Left lobe of liver (tissue), 2 donors: ENCODE measurements at regions not wholly inside any gene's neighbourhood (a gene's known extent, or its start where the extent isn't known, plus 50 kb on each side); places are given as distances from the start of the nearest gene placed in this dataset.
A peak's percentile ranks its signal among the peaks of the same experiment; 100 is the strongest.
"Not testable (repeated sequence)": the region's sequence is repeated elsewhere in the genome, so short reads cannot be mapped to it uniquely, and the experiment has no call there.

Source experiments
- ATAC-seq: fragments of 200-7000 bp; cut with Tn5 transposase; one replicate; pipeline ENCODE4 v1.9.1; 2020; ENCODE audit warnings: mild to moderate bottlenecking, moderate library complexity
- DNase-seq: peaks from one replicate; pipeline ENCODE4 v3.0.0-alpha.2; 2020; ENCODE audit warnings: low spot score
- donor health status: DM: no; HTN: no; CAD: no; lungs with moderate emphysema.
- donor health status: DM: no; HTN: yes; CAD: no.

- not testable (repeated sequence) for ATAC-seq, DNase-seq
These were observed 222.6 kb downstream of the ATP6V0E2 start for GRCh38 chr7:150096213-150096994.

GRCh38 chr7:150098592-150098991, 224.6 kb upstream of the LRRC61 start:
- not testable (repeated sequence) for ATAC-seq, DNase-seq

- DNase-seq, ATAC-seq: not testable (repeated sequence)
These were observed 221.9 kb upstream of the LRRC61 start for GRCh38 chr7:150101282-150101681.

- ATAC-seq, DNase-seq: not testable (repeated sequence)
These were observed 215.9 kb upstream of the LRRC61 start for GRCh38 chr7:150107283-150107682.

GRCh38 chr7:150110375-150110820, 212.8 kb upstream of the LRRC61 start:
- not testable (repeated sequence) for DNase-seq
- peak; percentile 23 for ATAC-seq

- not testable (repeated sequence) for DNase-seq, ATAC-seq
These were observed 212.3 kb upstream of the LRRC61 start for GRCh38 chr7:150110882-150111281.

GRCh38 chr7:150111373-150112139, 211.6 kb upstream of the LRRC61 start:
- not testable (repeated sequence) for ATAC-seq, DNase-seq

- DNase-seq, ATAC-seq: not testable (repeated sequence)
These were observed 209.9 kb upstream of the LRRC61 start for GRCh38 chr7:150113301-150113700.

GRCh38 chr7:150114591-150114990, 208.6 kb upstream of the LRRC61 start:
- not testable (repeated sequence) for ATAC-seq

GRCh38 chr7:150119966-150120365, 203.2 kb upstream of the LRRC61 start:
- DNase-seq, ATAC-seq: not testable (repeated sequence)

More at GRCh38 chr7:150114591-150114990, 208.6 kb upstream of the LRRC61 start:
- DNase-seq: not testable (repeated sequence)

GRCh38 chr7:150125831-150126230, 197.3 kb upstream of the LRRC61 start:
- DNase-seq, ATAC-seq: not testable (repeated sequence)

GRCh38 chr7:150134451-150134850, 188.7 kb upstream of the LRRC61 start:
- DNase-seq: not testable (repeated sequence)
- ATAC-seq: peak; percentile 55

- DNase-seq, ATAC-seq: not testable (repeated sequence)
These were observed 187.4 kb upstream of the LRRC61 start for GRCh38 chr7:150135620-150136190.

- DNase-seq, ATAC-seq: not testable (repeated sequence)
These were observed 183.3 kb upstream of the LRRC61 start for GRCh38 chr7:150139840-150140239.

- not testable (repeated sequence) for ATAC-seq, DNase-seq
These were observed 181.4 kb upstream of the LRRC61 start for GRCh38 chr7:150141525-150142345.

GRCh38 chr7:150146124-150146523, 177.0 kb upstream of the LRRC61 start:
- not testable (repeated sequence) for ATAC-seq, DNase-seq

GRCh38 chr7:150147524-150147923, 175.6 kb upstream of the LRRC61 start:
- not testable (repeated sequence) for ATAC-seq, DNase-seq

GRCh38 chr7:150156015-150156414, 167.1 kb upstream of the LRRC61 start:
- not testable (repeated sequence) for DNase-seq
- ATAC-seq: peak; percentile 93

- not testable (repeated sequence) for DNase-seq, ATAC-seq
These were observed 164.5 kb upstream of the LRRC61 start for GRCh38 chr7:150158696-150159095.

GRCh38 chr7:150169515-150169914, 153.6 kb upstream of the LRRC61 start:
- not testable (repeated sequence) for DNase-seq, ATAC-seq
